PFSK-1 (cell line): ENCODE measurements at regions not wholly inside any gene's neighbourhood (a gene's known extent, or its start where the extent isn't known, plus 50 kb on each side); places are given as distances from the start of the nearest gene placed in this dataset.

Experiments
- POLR2AphosphoS5 ChIP-seq: IDR thresholded peaks from 2 replicates; pipeline ENCODE4 v1.6.1; 2012; ENCODE audit warnings: low read depth, mild to moderate bottlenecking, control low read depth, low read length, moderate library complexity
- REST ChIP-seq, 2 experiments: IDR thresholded peaks; 2 replicates each; pipeline versions ENCODE4 v1.6.1 to v1.8.0; 2011 to 2012; ENCODE audit warnings: low read depth in 2 of 2, low read length in 2 of 2, control low read depth in 1 of 2, inconsistent platforms in 1 of 2, mild to moderate bottlenecking in 1 of 2, moderate library complexity in 1 of 2; ENCODE audit not compliant: insufficient read depth in 1 of 2
- SIN3A ChIP-seq: IDR thresholded peaks from 2 replicates; pipeline ENCODE4 v1.6.1; 2012; ENCODE audit warnings: mild to moderate bottlenecking, low read length, moderate library complexity, borderline replicate concordance; ENCODE audit not compliant: insufficient read depth

GRCh38 chr6:78243519-78243918 lies 590.7 kb downstream of the MEI4 start:
- TF ChIP-seq SIN3A (no peak), POLR2AphosphoS5 (no peak), REST (IDR thresholded peaks at IDR 0.05; ENCODE audit: insufficient read depth in 1 of 2, low read depth in 2 of 2, low read length in 2 of 2) (no peak)
